Hepatocyte (in vitro differentiated cells): ENCODE measurements at regions not wholly inside any gene's neighbourhood (a gene's known extent, or its start where the extent isn't known, plus 50 kb on each side); places are given as distances from the start of the nearest gene placed in this dataset.

Source experiments
- DNase-seq: peaks from one replicate; pipeline ENCODE4 v3.0.0-alpha.2; 2016; ENCODE audit warnings: low spot score
- H2AFZ ChIP-seq: fragments of 200-600 bp; sonication (generic); 2 replicates; pipeline ENCODE4 v1.6.0; 2016; ENCODE audit warnings: antibody characterized with exemption, mild to moderate bottlenecking
- H3K27ac ChIP-seq: fragments of 200-600 bp; sonication (generic); 2 replicates; pipeline ENCODE4 v1.5.1; 2016; ENCODE audit warnings: mild to moderate bottlenecking
- H3K27me3 ChIP-seq: fragments of 200-600 bp; sonication (generic); 2 replicates; pipeline ENCODE4 v1.6.1; 2016
- H3K36me3 ChIP-seq: fragments of 200-600 bp; sonication (generic); replicated peaks from 2 replicates; pipeline ENCODE4 v1.5.1; 2016; ENCODE audit warnings: low read depth; ENCODE audit not compliant: insufficient read depth
- H3K4me1 ChIP-seq: fragments of 200-600 bp; sonication (generic); 2 replicates; pipeline ENCODE4 v1.5.1; 2016; ENCODE audit warnings: mild to moderate bottlenecking, moderate library complexity; ENCODE audit not compliant: insufficient read depth
- H3K4me2 ChIP-seq: fragments of 200-600 bp; sonication (generic); 2 replicates; pipeline ENCODE4 v1.6.0; 2016
- H3K4me3 ChIP-seq: fragments of 200-600 bp; sonication (generic); 2 replicates; pipeline ENCODE4 v1.5.1; 2016; ENCODE audit warnings: mild to moderate bottlenecking
- H3K79me2 ChIP-seq: fragments of 200-600 bp; sonication (generic); 2 replicates; pipeline ENCODE4 v1.6.0; 2017; ENCODE audit warnings: mild to moderate bottlenecking
- H3K9me2 ChIP-seq: fragments of 200-600 bp; sonication (generic); replicated peaks from 2 replicates; pipeline ENCODE4 v1.6.0; 2017; ENCODE audit warnings: mild to moderate bottlenecking; ENCODE audit not compliant: insufficient read depth
- H3K9me3 ChIP-seq: fragments of 200-600 bp; sonication (generic); 2 replicates; pipeline ENCODE4 v1.5.1; 2016; ENCODE audit warnings: low read depth, mild to moderate bottlenecking
- H4K20me1 ChIP-seq: fragments of 200-600 bp; sonication (generic); 2 replicates; pipeline ENCODE4 v1.6.0; 2016; ENCODE audit warnings: mild to moderate bottlenecking; ENCODE audit not compliant: insufficient read depth, poor library complexity, severe bottlenecking
- CTCF ChIP-seq: fragments of 200-600 bp; sonication (generic); IDR thresholded peaks from 2 replicates; pipeline ENCODE4 v1.5.1; 2016; ENCODE audit warnings: antibody characterized with exemption, mild to moderate bottlenecking; ENCODE audit not compliant: poor library complexity
- EZH2 ChIP-seq: fragments of 200-600 bp; sonication (generic); IDR thresholded peaks from 2 replicates; pipeline ENCODE4 v1.6.1; 2016; ENCODE audit warnings: antibody characterized with exemption, mild to moderate bottlenecking, borderline replicate concordance
- EZH2phosphoT487 ChIP-seq: fragments of 200-600 bp; sonication (generic); IDR thresholded peaks from one replicate; pipeline ENCODE4 v1.6.1; 2018; ENCODE audit warnings: antibody characterized with exemption, mild to moderate bottlenecking, low read depth, moderate library complexity; ENCODE audit not compliant: unreplicated experiment, severe bottlenecking
- whole genome bisulfite sequencing: methylation state at CpG from one replicate; pipeline ENCODE4 v1.1.6; 2016; ENCODE audit warnings: low lambda C conversion rate; ENCODE audit errors: missing lambda C conversion rate; 5-methylcytosine and 5-hydroxymethylcytosine counted together

GRCh38 chrX:98405376-98405775, 1521.7 kb downstream of the RPA4 start:
- Histone ChIP-seq H3K27ac (no peak overlapping the region), H3K4me3 (no peak overlapping the region), H3K4me2 (no peak overlapping the region), H3K36me3 (no peaks in the 10 kb centered on the region), H3K9me2 (no peaks in the 10 kb centered on the region), H3K79me2 (no peaks in the 10 kb centered on the region), H2AFZ (no peak overlapping the region), H3K27me3 (no peaks in the 10 kb centered on the region), H4K20me1 (no peaks in the 10 kb centered on the region), H3K9me3 (no peaks in the 10 kb centered on the region), H3K4me1 (no peaks in the 10 kb centered on the region)
- WGBS = 83% methylated on average over 1 of the region's 1 CpG
- TF ChIP-seq EZH2 (no peak), EZH2phosphoT487 (no peak), CTCF (no peak)
- DNase-seq = no peak

GRCh38 chrX:98407584-98407983, 1523.9 kb downstream of the RPA4 start:
- H2AFZ ChIP-seq = no peak overlapping the region
- H4K20me1 ChIP-seq = no peaks in the 10 kb centered on the region
- no peak overlapping the region for H3K4me3 ChIP-seq
- WGBS = 61% methylated on average over 4 of the region's 4 CpGs
- H3K36me3 ChIP-seq = no peaks in the 10 kb centered on the region
- TF ChIP-seq EZH2phosphoT487 (no peak), EZH2 (no peak), CTCF (no peak)
- H3K79me2 ChIP-seq = no peaks in the 10 kb centered on the region
- H3K9me3 ChIP-seq = no peaks in the 10 kb centered on the region
- no peak overlapping the region for H3K4me2 ChIP-seq
- DNase-seq = no peak
- H3K27ac ChIP-seq = no peak overlapping the region
- H3K4me1 ChIP-seq = no peaks in the 10 kb centered on the region
- no peaks in the 10 kb centered on the region for H3K27me3 ChIP-seq
- no peaks in the 10 kb centered on the region for H3K9me2 ChIP-seq

- Histone ChIP-seq H4K20me1 (no peaks in the 10 kb centered on the region), H3K27me3 (no peaks in the 10 kb centered on the region), H3K4me2 (no peak overlapping the region), H3K4me3 (no peak overlapping the region), H3K27ac (no peak overlapping the region), H3K79me2 (no peaks in the 10 kb centered on the region), H3K4me1 (no peaks in the 10 kb centered on the region), H3K9me3 (no peaks in the 10 kb centered on the region), H3K36me3 (no peaks in the 10 kb centered on the region), H3K9me2 (no peaks in the 10 kb centered on the region), H2AFZ (no peak overlapping the region)
- TF ChIP-seq CTCF = no peak
- TF ChIP-seq EZH2 = no peak
- TF ChIP-seq EZH2phosphoT487 = no peak
- WGBS = 86% methylated on average over 2 of the region's 2 CpGs
- DNase-seq = no peak
These were observed 1526.2 kb downstream of the RPA4 start for GRCh38 chrX:98409867-98410266.

- no peaks in the 10 kb centered on the region for H3K27me3 ChIP-seq
- no peaks in the 10 kb centered on the region for H3K79me2 ChIP-seq
- H3K9me2 ChIP-seq = no peaks in the 10 kb centered on the region
- no peaks in the 10 kb centered on the region for H3K4me1 ChIP-seq
- H3K36me3 ChIP-seq = no peaks in the 10 kb centered on the region
- no peaks in the 10 kb centered on the region for H4K20me1 ChIP-seq
- no peaks in the 10 kb centered on the region for H3K9me3 ChIP-seq
- WGBS = 38% methylated on average over 1 of the region's 1 CpG
- H2AFZ ChIP-seq = no peak overlapping the region
- no peak overlapping the region for H3K4me3 ChIP-seq
- no peak overlapping the region for H3K27ac ChIP-seq
- no peak overlapping the region for H3K4me2 ChIP-seq
- no peak for TF ChIP-seq CTCF
- TF ChIP-seq EZH2 = no peak
- no peak for TF ChIP-seq EZH2phosphoT487
- DNase-seq = no peak
These were observed 1528.3 kb downstream of the RPA4 start for GRCh38 chrX:98412058-98412457.
